ENCODE measurements at regions not wholly inside any gene's neighbourhood (a gene's known extent, or its start where the extent isn't known, plus 50 kb on each side); places are given as distances from the start of the nearest gene placed in this dataset.

GRCh38 chr9:134236935-134237629, 72.7 kb upstream of the RNU6ATAC start:
- in situ Hi-C loops (cut with MboI) = no loop called here
- ChIA-PET POLR2A (no interaction called here), CTCF (no interaction called here), RAD21 (ENCODE audit: unreplicated experiment) (no interaction called here), SMC1A (ENCODE audit: uncharacterized antibody, unreplicated experiment) (no interaction called here)
- intact Hi-C loops (cut with micrococcal nuclease; ENCODE audit: unreplicated experiment) = no loop called here
- H3K4me1 ChIP-seq (ENCODE audit: control insufficient read depth, insufficient read depth, low read length) = no peaks in the 10 kb centered on the region
- BruUV-seq (replicated peaks) = no TSS peak
- no peak for ATAC-seq
- no peak for TF ChIP-seq SREBF1 (IDR thresholded peaks at IDR 0.05; ENCODE audit: low read length)
- no peak for TF ChIP-seq KDM1A (IDR thresholded peaks at IDR 0.05; ENCODE audit: borderline replicate concordance)
- TF ChIP-seq ZBTB11 (CRISPR knock-in tag; IDR thresholded peaks at IDR 0.05) = no peak
- H3K4me2 ChIP-seq (ENCODE audit: control insufficient read depth, insufficient read depth) = no peak overlapping the region
- no peak overlapping the region for H3K27ac ChIP-seq (ENCODE audit: control insufficient read depth, insufficient read depth)
- no peaks in the 10 kb centered on the region for H3K79me2 ChIP-seq (ENCODE audit: control insufficient read depth, insufficient read depth, low read length)
- WGBS (ENCODE audit: insufficient coverage, insufficient replicate concordance, low lambda C conversion rate, missing lambda C conversion rate) = 36% methylated on average over 12 of the region's 13 CpGs
- H3K9ac ChIP-seq (ENCODE audit: control insufficient read depth, insufficient read depth, low read length) = no peak overlapping the region
- H3K9me3 ChIP-seq (replicated peaks; ENCODE audit: control insufficient read depth, insufficient read depth, low read length) = no peaks in the 10 kb centered on the region
- no peaks in the 10 kb centered on the region for H4K20me1 ChIP-seq (ENCODE audit: control insufficient read depth, insufficient read depth)
- H3K4me3 ChIP-seq = no peak overlapping the region
- H2AFZ ChIP-seq (ENCODE audit: control insufficient read depth, low read depth, low read length) = no peak overlapping the region
- no peaks in the 10 kb centered on the region; a peak in 2 of 4 replicates for H3K27me3 ChIP-seq (replicated peaks in 1 of 2; ENCODE audit: control insufficient read depth in 2 of 2, insufficient read depth in 2 of 2, low read length in 1 of 2)
- no peak for DNase-seq (ENCODE audit: low read depth, low spot score)
- FAIRE-seq = no peak
- no peaks in the 10 kb centered on the region for H3K36me3 ChIP-seq (ENCODE audit: control insufficient read depth in 2 of 2, insufficient read depth in 2 of 2, low read length in 1 of 2)

Measured in GM12878 (cell line).